IMR-90 (cell line): ENCODE measurements at regions not wholly inside any gene's neighbourhood (a gene's known extent, or its start where the extent isn't known, plus 50 kb on each side); places are given as distances from the start of the nearest gene placed in this dataset.

Experiments
- ATAC-seq: fragments of 200-7000 bp; cut with Tn5 transposase; 2 replicates; pipeline ENCODE4 v1.9.1; 2020; ENCODE audit warnings: low read depth, mild to moderate bottlenecking, moderate library complexity
- BruUV-seq: library from RNA; stranded (reverse); fragments of 400-500 nt; replicated peaks from 2 replicates; lab custom pipeline; 2021; lab: Mats Ljungman, UMichigan
- CTCF ChIA-PET: fragments of 300-600 bp; formaldehyde crosslinking; extraction: SDS; loops from one replicate; lab custom pipeline; 2021; ENCODE audit warnings: antibody characterized with exemption; lab: Yijun Ruan, JAX
- POLR2A ChIA-PET: fragments of 300-600 bp; sonication (Branson Sonifier 250); formaldehyde crosslinking; loops from one replicate; lab custom pipeline; 2022; ENCODE audit warnings: antibody characterized with exemption; ENCODE audit not compliant: unreplicated experiment; lab: Charles Lee
- DNase-seq: peaks from one replicate; pipeline ENCODE4 v3.0.0; 2013
- H2AFZ ChIP-seq: replicated peaks from 2 replicates; pipeline ENCODE3; 2013; ENCODE audit warnings: low read length, mild to moderate bottlenecking; ENCODE audit not compliant: poor library complexity
- H2AK5ac ChIP-seq: 2 replicates; pipeline ENCODE4 v1.6.1; 2013; ENCODE audit warnings: low read depth, low read length, inconsistent platforms
- H2AK9ac ChIP-seq: replicated peaks from 2 replicates; pipeline ENCODE3; 2013; ENCODE audit warnings: mild to moderate bottlenecking, low read depth, low read length, moderate library complexity; ENCODE audit not compliant: poor library complexity
- H2BK120ac ChIP-seq: 2 replicates; pipeline ENCODE4 v1.6.1; 2013; ENCODE audit warnings: low read depth, low read length, inconsistent platforms
- H2BK15ac ChIP-seq: 3 replicates; pipeline ENCODE4 v1.6.1; 2013; ENCODE audit warnings: low read depth, low read length, inconsistent platforms
- H2BK20ac ChIP-seq: 2 replicates; pipeline ENCODE4 v1.6.1; 2013; ENCODE audit warnings: low read depth, mild to moderate bottlenecking, inconsistent platforms, low read length, moderate library complexity
- H2BK5ac ChIP-seq: 2 replicates; pipeline ENCODE4 v1.6.1; 2013; ENCODE audit warnings: mild to moderate bottlenecking, low read depth, low read length, inconsistent platforms; ENCODE audit not compliant: poor library complexity, severe bottlenecking
- H3K14ac ChIP-seq: replicated peaks from 2 replicates; pipeline ENCODE4 v1.6.1; 2013; ENCODE audit warnings: low read depth, low read length, inconsistent platforms
- H3K18ac ChIP-seq: 2 replicates; pipeline ENCODE4 v1.6.1; 2013; ENCODE audit warnings: low read depth, low read length, control low read depth
- H3K23ac ChIP-seq: 2 replicates; pipeline ENCODE4 v1.6.1; 2013; ENCODE audit warnings: low read depth, low read length, inconsistent platforms
- H3K27ac ChIP-seq: 2 replicates; pipeline ENCODE4 v1.5.1; 2013; ENCODE audit warnings: mild to moderate bottlenecking, control low read depth, low read length; ENCODE audit not compliant: insufficient read depth
- H3K27me3 ChIP-seq: 2 replicates; pipeline ENCODE4 v1.6.1; 2013; ENCODE audit warnings: low read length; ENCODE audit not compliant: control insufficient read depth, insufficient read depth
- H3K36me3 ChIP-seq: 2 replicates; pipeline ENCODE4 v1.6.1; 2013; ENCODE audit warnings: low read length, mixed read lengths; ENCODE audit not compliant: control insufficient read depth, insufficient read depth
- H3K4ac ChIP-seq: 2 replicates; pipeline ENCODE4 v1.6.1; 2013; ENCODE audit warnings: low read depth, low read length, inconsistent platforms
- H3K4me1 ChIP-seq: 2 replicates; pipeline ENCODE4 v1.6.1; 2013; ENCODE audit warnings: low read length, mixed read lengths; ENCODE audit not compliant: control insufficient read depth, insufficient read depth
- H3K4me2 ChIP-seq: 2 replicates; pipeline ENCODE4 v1.6.1; 2013; ENCODE audit warnings: low read depth, mild to moderate bottlenecking, control low read depth, low read length, moderate library complexity
- H3K4me3 ChIP-seq: 2 replicates; pipeline ENCODE4 v1.5.1; 2013; ENCODE audit warnings: low read depth, mild to moderate bottlenecking, control low read depth, low read length, moderate library complexity; ENCODE audit not compliant: insufficient read depth
- H3K56ac ChIP-seq: 2 replicates; pipeline ENCODE4 v1.6.1; 2013; ENCODE audit warnings: low read length, inconsistent platforms; ENCODE audit not compliant: insufficient read depth; ENCODE audit errors: extremely low read depth
- H3K79me1 ChIP-seq, 2 experiments: 2 replicates each; pipeline ENCODE4 v1.6.1; 2013; ENCODE audit warnings: low read length in 2 of 2, inconsistent platforms in 1 of 2, low read depth in 1 of 2
- H3K9ac ChIP-seq: 2 replicates; pipeline ENCODE4 v1.6.1; 2013; ENCODE audit warnings: low read depth, low read length, control low read depth
- H3K9me1 ChIP-seq: 2 replicates; pipeline ENCODE4 v1.6.1; 2013; ENCODE audit warnings: low read length, inconsistent platforms; ENCODE audit not compliant: insufficient read depth
- H3K9me3 ChIP-seq: 2 replicates; pipeline ENCODE4 v1.6.1; 2013; ENCODE audit warnings: low read length; ENCODE audit not compliant: control insufficient read depth, insufficient read depth
- H4K20me1 ChIP-seq: 2 replicates; pipeline ENCODE4 v1.6.1; 2013; ENCODE audit warnings: low read length, inconsistent platforms; ENCODE audit not compliant: insufficient read depth
- H4K5ac ChIP-seq: 2 replicates; pipeline ENCODE4 v1.6.1; 2013; ENCODE audit warnings: mild to moderate bottlenecking, low read depth, low read length, control low read depth
- H4K8ac ChIP-seq, 2 experiments: 2 replicates each; pipeline ENCODE4 v1.6.1; 2013; ENCODE audit warnings: low read depth in 2 of 2, low read length in 2 of 2, control low read depth in 1 of 2, inconsistent platforms in 1 of 2
- H4K91ac ChIP-seq: 2 replicates; pipeline ENCODE4 v1.6.1; 2013; ENCODE audit warnings: low read depth, low read length, inconsistent platforms; ENCODE audit not compliant: insufficient read depth
- BHLHE40 ChIP-seq: fragments of 150-350 bp; IDR thresholded peaks from 2 replicates; pipeline ENCODE4 v1.6.1; 2016; ENCODE audit warnings: mild to moderate bottlenecking, low read depth, low read length
- CEBPB ChIP-seq: IDR thresholded peaks from 2 replicates; pipeline ENCODE4 v1.6.1; 2012; ENCODE audit warnings: low read depth, low read length, improper control_type of control experiment
- CHD1 ChIP-seq: IDR thresholded peaks from 2 replicates; pipeline ENCODE4 v1.6.1; 2012; ENCODE audit warnings: low read depth, low read length, improper control_type of control experiment
- FOS ChIP-seq: fragments of 150-350 bp; IDR thresholded peaks from 2 replicates; pipeline ENCODE4 v1.6.1; 2016; ENCODE audit warnings: low read depth, low read length
- MXI1 ChIP-seq: IDR thresholded peaks from 2 replicates; pipeline ENCODE4 v1.6.1; 2012; ENCODE audit warnings: low read depth, mild to moderate bottlenecking, low read length, moderate library complexity, borderline replicate concordance
- NFE2L2 ChIP-seq: fragments of 150-350 bp; IDR thresholded peaks from 2 replicates; pipeline ENCODE4 v1.6.1; 2016; ENCODE audit warnings: low read depth, mild to moderate bottlenecking, low read length
- SMC3 ChIP-seq: fragments of 150-350 bp; IDR thresholded peaks from 2 replicates; pipeline ENCODE4 v1.6.1; 2016; ENCODE audit warnings: low read depth, mild to moderate bottlenecking, antibody characterized with exemption, low read length, moderate library complexity
- WGBS, 2 experiments: methylation state at CpG; one replicate each; pipeline versions ENCODE4 v1.1.5 to v1.1.7; 2013; ENCODE audit warnings: missing lambda C conversion rate in 2 of 2; ENCODE audit not compliant: insufficient read length in 1 of 2; ENCODE audit errors: extremely low coverage in 2 of 2; 5-methylcytosine and 5-hydroxymethylcytosine counted together
- dilution Hi-C: fragments of 300-500 bp; cut with HindIII; formaldehyde crosslinking; loops from one replicate; pipeline ENCODE4 v1.14.3; 2018; ENCODE audit warnings: low sequenced_read_pairs; ENCODE audit not compliant: unreplicated experiment
- in situ Hi-C: fragments of 300-500 bp; cut with MboI; formaldehyde crosslinking; loops from 3 replicates; pipeline ENCODE4 v1.14.3; 2019; ENCODE audit warnings: low sequenced_read_pairs, inconsistent platforms, mixed read lengths
- intact Hi-C: fragments of 100-400 bp; cut with micrococcal nuclease; formaldehyde crosslinking; loops from 2 replicates; pipeline ENCODE4 v1.10.0; 2022
- TF ChIP-seq, protein P1 (sequence below): conservative IDR thresholded peaks from 2 replicates; pipeline ENCODE4 v1.5.1; 2012; ENCODE audit warnings: mild to moderate bottlenecking, low read depth, low read length, improper control_type of control experiment

DNA sequence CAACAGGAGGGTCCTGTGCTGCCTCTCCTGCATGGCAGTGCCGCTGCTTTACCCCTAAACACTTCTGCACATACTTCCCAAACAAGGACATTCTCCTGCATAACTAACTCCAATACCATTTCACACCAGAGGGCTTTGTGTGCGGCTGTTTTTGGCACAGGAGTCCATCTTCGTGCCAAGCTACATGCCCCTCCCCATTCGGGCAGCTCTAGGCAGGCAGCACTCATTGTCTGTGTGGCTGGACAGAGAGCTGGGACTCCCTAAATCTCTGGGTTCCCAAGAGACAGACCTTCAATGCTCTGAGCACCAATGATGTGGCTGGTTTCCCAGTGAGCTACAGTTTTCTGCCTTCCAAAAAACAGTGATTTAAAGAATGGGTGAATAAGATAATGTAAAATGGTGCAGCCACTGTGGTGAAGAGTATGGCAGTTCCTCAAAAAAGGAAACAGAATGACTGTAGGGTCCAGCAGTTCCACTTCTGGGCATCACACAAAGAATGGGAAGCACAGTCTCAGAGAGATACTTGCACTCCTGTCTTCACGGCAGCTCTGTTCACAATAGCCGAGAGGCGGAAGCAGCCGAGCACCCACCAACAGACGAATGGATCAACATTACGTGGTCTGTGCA is 80.3 kb upstream of the DUSP22 start:
- in situ Hi-C loops, result no loop called here
- ATAC-seq (no peak), DNase-seq (no peak)
- intact Hi-C loops, result no loop called here
- no peak overlapping the region for H3K27ac ChIP-seq
- H3K9ac ChIP-seq, result no peak overlapping the region
- no peak overlapping the region for H2AK9ac ChIP-seq
- peaks cover 2% of the 10 kb centered on the region; the same call in 1 of the 2 replicates for H3K9me3 ChIP-seq
- H3K4me1 ChIP-seq, result no peaks in the 10 kb centered on the region
- no peak overlapping the region for H2BK5ac ChIP-seq
- no peak overlapping the region for H2BK20ac ChIP-seq
- peaks cover 30% of the 10 kb centered on the region; the same call in 1 of the 2 replicates for H3K27me3 ChIP-seq
- no peaks in the 10 kb centered on the region for H4K20me1 ChIP-seq
- H3K4ac ChIP-seq, result no peak overlapping the region
- no peak overlapping the region for H3K14ac ChIP-seq
- H4K8ac ChIP-seq, result no peak overlapping the region
- H2AFZ ChIP-seq, result no peak overlapping the region
- 74% methylated on average over 6 of the region's 10 CpGs; no CpG with 5 or more reads in 1 of the 2 experiments for WGBS, 2 experiments
- TF ChIP-seq CEBPB (no peak), FOS (no peak), BHLHE40 (no peak), SMC3 (no peak), NFE2L2 (no peak), MXI1 (no peak), CHD1 (no peak)
- TF ChIP-seq, protein P1, sequence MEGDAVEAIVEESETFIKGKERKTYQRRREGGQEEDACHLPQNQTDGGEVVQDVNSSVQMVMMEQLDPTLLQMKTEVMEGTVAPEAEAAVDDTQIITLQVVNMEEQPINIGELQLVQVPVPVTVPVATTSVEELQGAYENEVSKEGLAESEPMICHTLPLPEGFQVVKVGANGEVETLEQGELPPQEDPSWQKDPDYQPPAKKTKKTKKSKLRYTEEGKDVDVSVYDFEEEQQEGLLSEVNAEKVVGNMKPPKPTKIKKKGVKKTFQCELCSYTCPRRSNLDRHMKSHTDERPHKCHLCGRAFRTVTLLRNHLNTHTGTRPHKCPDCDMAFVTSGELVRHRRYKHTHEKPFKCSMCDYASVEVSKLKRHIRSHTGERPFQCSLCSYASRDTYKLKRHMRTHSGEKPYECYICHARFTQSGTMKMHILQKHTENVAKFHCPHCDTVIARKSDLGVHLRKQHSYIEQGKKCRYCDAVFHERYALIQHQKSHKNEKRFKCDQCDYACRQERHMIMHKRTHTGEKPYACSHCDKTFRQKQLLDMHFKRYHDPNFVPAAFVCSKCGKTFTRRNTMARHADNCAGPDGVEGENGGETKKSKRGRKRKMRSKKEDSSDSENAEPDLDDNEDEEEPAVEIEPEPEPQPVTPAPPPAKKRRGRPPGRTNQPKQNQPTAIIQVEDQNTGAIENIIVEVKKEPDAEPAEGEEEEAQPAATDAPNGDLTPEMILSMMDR, result no peak
- H3K56ac ChIP-seq, result no peak overlapping the region
- no peaks in the 10 kb centered on the region for H3K36me3 ChIP-seq
- H3K23ac ChIP-seq, result no peak overlapping the region
- dilution Hi-C loops, result no loop called here
- H4K5ac ChIP-seq, result no peak overlapping the region
- no peaks in the 10 kb centered on the region for H3K9me1 ChIP-seq
- H2AK5ac ChIP-seq, result no peak overlapping the region
- H2BK120ac ChIP-seq, result no peak overlapping the region
- POLR2A ChIA-PET, result no interaction called here
- CTCF ChIA-PET, result no interaction called here
- no peak overlapping the region for H4K91ac ChIP-seq
- no TSS peak for BruUV-seq
- no peak overlapping the region for H2BK15ac ChIP-seq
- H3K4me3 ChIP-seq, result no peak overlapping the region
- no peak overlapping the region for H3K18ac ChIP-seq
- H3K4me2 ChIP-seq, result no peak overlapping the region
- no peaks in the 10 kb centered on the region for H3K79me1 ChIP-seq
